Loucy (cell line): ENCODE measurements at regions not wholly inside any gene's neighbourhood (a gene's known extent, or its start where the extent isn't known, plus 50 kb on each side); places are given as distances from the start of the nearest gene placed in this dataset.

ENCODE experiments used
- H2AFZ ChIP-seq: fragments of 200-600 bp; sonication (generic); 2 replicates; pipeline ENCODE4 v1.6.0; 2016; ENCODE audit warnings: antibody characterized with exemption, mild to moderate bottlenecking, low read length, moderate library complexity
- H3F3A ChIP-seq: fragments of 200-600 bp; 2 replicates; pipeline ENCODE4 v1.6.0; 2016; ENCODE audit warnings: antibody characterized with exemption, low read depth, mild to moderate bottlenecking
- H3K27me3 ChIP-seq: fragments of 200-600 bp; sonication (generic); 2 replicates; pipeline ENCODE4 v1.6.1; 2014; ENCODE audit warnings: low read length, mild to moderate bottlenecking; ENCODE audit not compliant: insufficient read depth, poor library complexity, severe bottlenecking
- H3K36me3 ChIP-seq: fragments of 200-600 bp; sonication (generic); 2 replicates; pipeline ENCODE4 v1.6.1; 2016; ENCODE audit warnings: low read length; ENCODE audit not compliant: insufficient read depth
- H3K4me1 ChIP-seq: fragments of 200-600 bp; sonication (generic); 2 replicates; pipeline ENCODE4 v1.5.1; 2014; ENCODE audit warnings: low read length, mild to moderate bottlenecking; ENCODE audit not compliant: insufficient read depth, poor library complexity, severe bottlenecking
- H3K4me2 ChIP-seq: fragments of 200-600 bp; sonication (generic); 2 replicates; pipeline ENCODE4 v1.6.0; 2014; ENCODE audit warnings: antibody characterized with exemption, low read length, low read depth, mild to moderate bottlenecking; ENCODE audit not compliant: poor library complexity, severe bottlenecking
- H3K4me3 ChIP-seq: fragments of 200-600 bp; sonication (generic); 2 replicates; pipeline ENCODE4 v1.5.1; 2014; ENCODE audit warnings: low read length, mild to moderate bottlenecking, mixed read lengths; ENCODE audit not compliant: poor library complexity, severe bottlenecking
- H3K79me2 ChIP-seq: fragments of 200-600 bp; sonication (generic); 2 replicates; pipeline ENCODE4 v1.6.1; 2014; ENCODE audit warnings: low read length; ENCODE audit not compliant: insufficient read depth
- H3K9ac ChIP-seq: fragments of 200-600 bp; sonication (generic); 2 replicates; pipeline ENCODE4 v1.6.0; 2014; ENCODE audit warnings: mild to moderate bottlenecking, low read depth, low read length, moderate library complexity; ENCODE audit not compliant: poor library complexity, severe bottlenecking
- H3K9me2 ChIP-seq: fragments of 200-600 bp; sonication (generic); replicated peaks from 2 replicates; pipeline ENCODE4 v1.6.1; 2016; ENCODE audit warnings: low read depth, low read length, mixed read lengths
- H3K9me3 ChIP-seq: fragments of 200-600 bp; sonication (generic); 2 replicates; pipeline ENCODE4 v1.6.1; 2014; ENCODE audit warnings: mild to moderate bottlenecking, antibody characterized with exemption, low read length, low read depth; ENCODE audit not compliant: insufficient read depth
- H4K20me1 ChIP-seq: fragments of 200-600 bp; sonication (generic); 2 replicates; pipeline ENCODE4 v1.6.0; 2014; ENCODE audit warnings: antibody characterized with exemption, low read length, mild to moderate bottlenecking; ENCODE audit not compliant: insufficient read depth, poor library complexity, severe bottlenecking
- CTCF ChIP-seq: fragments of 200-600 bp; sonication (generic); conservative IDR thresholded peaks from 2 replicates; pipeline ENCODE4 v1.5.1; 2014; ENCODE audit warnings: mild to moderate bottlenecking, antibody characterized with exemption, low read length
- EZH2phosphoT487 ChIP-seq: fragments of 200-600 bp; IDR thresholded peaks from 2 replicates; pipeline ENCODE4 v1.6.1; 2018; ENCODE audit warnings: antibody characterized with exemption, mild to moderate bottlenecking, moderate library complexity, borderline replicate concordance

GRCh38 chr15:38176155-38176554 lies 76.5 kb upstream of the SPRED1 start:
- H3K9me2 ChIP-seq = no peaks in the 10 kb centered on the region
- no peak overlapping the region for H2AFZ ChIP-seq
- no peaks in the 10 kb centered on the region for H3F3A ChIP-seq
- no peak overlapping the region for H3K4me3 ChIP-seq
- no peaks in the 10 kb centered on the region for H3K36me3 ChIP-seq
- no peaks in the 10 kb centered on the region for H3K79me2 ChIP-seq
- H3K4me1 ChIP-seq = no peaks in the 10 kb centered on the region
- TF ChIP-seq CTCF (no peak), EZH2phosphoT487 (no peak)
- H3K9ac ChIP-seq = no peak overlapping the region
- no peaks in the 10 kb centered on the region for H4K20me1 ChIP-seq
- no peaks in the 10 kb centered on the region for H3K9me3 ChIP-seq
- no peaks in the 10 kb centered on the region for H3K27me3 ChIP-seq
- H3K4me2 ChIP-seq = no peak overlapping the region

- H3K27me3 ChIP-seq = no peaks in the 10 kb centered on the region
- no peak overlapping the region for H2AFZ ChIP-seq
- no peak overlapping the region for H3K4me2 ChIP-seq
- TF ChIP-seq CTCF = no peak
- no peak for TF ChIP-seq EZH2phosphoT487
- H3K9me2 ChIP-seq = no peaks in the 10 kb centered on the region
- H3K9ac ChIP-seq = no peak overlapping the region
- H4K20me1 ChIP-seq = no peaks in the 10 kb centered on the region
- H3K4me1 ChIP-seq = no peaks in the 10 kb centered on the region
- no peaks in the 10 kb centered on the region for H3K36me3 ChIP-seq
- no peaks in the 10 kb centered on the region for H3K9me3 ChIP-seq
- no peaks in the 10 kb centered on the region for H3F3A ChIP-seq
- no peak overlapping the region for H3K4me3 ChIP-seq
- no peaks in the 10 kb centered on the region for H3K79me2 ChIP-seq
These were observed 75.9 kb upstream of the SPRED1 start for GRCh38 chr15:38176691-38177090.

- no peaks in the 10 kb centered on the region for H3F3A ChIP-seq
- no peak overlapping the region for H3K9ac ChIP-seq
- no peaks in the 10 kb centered on the region for H3K4me1 ChIP-seq
- no peaks in the 10 kb centered on the region for H4K20me1 ChIP-seq
- H2AFZ ChIP-seq = no peak overlapping the region
- H3K4me2 ChIP-seq = no peak overlapping the region
- H3K4me3 ChIP-seq = no peak overlapping the region
- H3K27me3 ChIP-seq = no peaks in the 10 kb centered on the region
- no peaks in the 10 kb centered on the region for H3K79me2 ChIP-seq
- no peaks in the 10 kb centered on the region for H3K36me3 ChIP-seq
- no peak for TF ChIP-seq EZH2phosphoT487
- no peaks in the 10 kb centered on the region for H3K9me2 ChIP-seq
- no peaks in the 10 kb centered on the region for H3K9me3 ChIP-seq
These were observed 69.7 kb upstream of the SPRED1 start for GRCh38 chr15:38182900-38183299.

- Histone ChIP-seq H3F3A (no peaks in the 10 kb centered on the region), H3K36me3 (no peaks in the 10 kb centered on the region), H3K4me2 (no peak overlapping the region), H3K4me3 (no peak overlapping the region), H2AFZ (no peak overlapping the region), H3K9me3 (no peaks in the 10 kb centered on the region), H3K27me3 (no peaks in the 10 kb centered on the region), H4K20me1 (no peaks in the 10 kb centered on the region), H3K79me2 (no peaks in the 10 kb centered on the region), H3K9ac (no peak overlapping the region), H3K9me2 (no peaks in the 10 kb centered on the region), H3K4me1 (no peaks in the 10 kb centered on the region)
- TF ChIP-seq EZH2phosphoT487 = no peak
- TF ChIP-seq CTCF = no peak
These were observed 66.1 kb upstream of the SPRED1 start for GRCh38 chr15:38186507-38186906.
